ENCODE measurements at regions not wholly inside any gene's neighbourhood (a gene's known extent, or its start where the extent isn't known, plus 50 kb on each side); places are given as distances from the start of the nearest gene placed in this dataset.
"Not testable (repeated sequence)": the region's sequence is repeated elsewhere in the genome, so short reads cannot be mapped to it uniquely, and the experiment has no call there.

GRCh38 chr5:101284736-101285375 is 381.8 kb upstream of the ST8SIA4 start:
- 0% methylated on average over 1 of the region's 1 CpG for WGBS (ENCODE audit: insufficient coverage, low coverage, missing lambda C conversion rate)
- H3K36me3 ChIP-seq (ENCODE audit: control insufficient read depth, insufficient read depth, low read length) = no peaks in the 10 kb centered on the region
- H3K27ac ChIP-seq (ENCODE audit: extremely low read depth, low read depth, low read length) = no peak overlapping the region
- no peak for FAIRE-seq
- H3K4me1 ChIP-seq (replicated peaks in 1 of 2; ENCODE audit: control insufficient read depth in 2 of 2, insufficient read depth in 2 of 2, low read length in 2 of 2) = no peaks in the 10 kb centered on the region
- no peak for ATAC-seq
- ChIA-PET CTCF (ENCODE audit: low intra/inter-chr PET ratio) (no interaction called here), POLR2A (no interaction called here)
- no peak overlapping the region for H3K9ac ChIP-seq (ENCODE audit: insufficient read depth in 1 of 2, low read depth in 2 of 2, low read length in 2 of 2)
- intact Hi-C loops (cut with micrococcal nuclease) (no loop called here), in situ Hi-C loops (cut with MboI) (no loop called here)
- no peak for DNase-seq (ENCODE audit: extremely low read depth in 1 of 4, low spot score in 3 of 4)
- H3K27me3 ChIP-seq (ENCODE audit: control insufficient read depth in 2 of 2, insufficient read depth in 2 of 2, low read length in 2 of 2) = no peaks in the 10 kb centered on the region
- no peak for TF ChIP-seq MTF1 (CRISPR knock-in tag; IDR thresholded peaks at IDR 0.05; ENCODE audit: borderline replicate concordance)
- TF ChIP-seq ZNF146 (CRISPR knock-in tag; IDR thresholded peaks at IDR 0.05; ENCODE audit: unreplicated experiment) = no peak
- TF ChIP-seq RNF2 (IDR thresholded peaks at IDR 0.05) = no peak
- TF ChIP-seq TCF7 (IDR thresholded peaks at IDR 0.05; ENCODE audit: borderline replicate concordance) = no peak
- no peak for TF ChIP-seq NR2C2 (CRISPR knock-in tag; IDR thresholded peaks at IDR 0.05)
- no peak for TF ChIP-seq NR2C2 (tag; IDR thresholded peaks at IDR 0.05)
- no peak for TF ChIP-seq HDAC8 (tag; IDR thresholded peaks at IDR 0.05)
- no peak for TF ChIP-seq ZBTB2 (IDR thresholded peaks at IDR 0.05)
- TF ChIP-seq RNF219 (CRISPR knock-in tag; IDR thresholded peaks at IDR 0.05) = no peak
- no peak for TF ChIP-seq FUS (optimal IDR thresholded peaks at IDR 0.05; ENCODE audit: low read depth, low read length)
- no peak for TF ChIP-seq FOXJ2 (tag; IDR thresholded peaks at IDR 0.05)
- TF ChIP-seq SRSF9 (IDR thresholded peaks at IDR 0.05; ENCODE audit: borderline replicate concordance, low read depth, low read length) = no peak
- H3K4me3 ChIP-seq = no peak overlapping the region
- H2AFZ ChIP-seq (ENCODE audit: low read depth, low read length) = no peak overlapping the region
- H3K4me2 ChIP-seq (ENCODE audit: insufficient read depth, low read length) = no peak overlapping the region
- no peaks in the 10 kb centered on the region for H3K9me1 ChIP-seq (ENCODE audit: control insufficient read depth, insufficient read depth, low read length)
- H3K9me3 ChIP-seq (replicated peaks; ENCODE audit: control insufficient read depth, insufficient read depth, low read depth, low read length) = no peaks in the 10 kb centered on the region
- BruUV-seq (replicated peaks) = no TSS peak
- H3K79me2 ChIP-seq (ENCODE audit: control insufficient read depth, insufficient read depth, low read length) = no peaks in the 10 kb centered on the region
- no peaks in the 10 kb centered on the region for H4K20me1 ChIP-seq (replicated peaks; ENCODE audit: control insufficient read depth, insufficient read depth, low read length)

- BruUV-seq (replicated peaks); intact Hi-C loops (cut with micrococcal nuclease); H3K36me3 ChIP-seq (ENCODE audit: control insufficient read depth, insufficient read depth, low read length); DNase-seq (ENCODE audit: extremely low read depth in 1 of 4, low spot score in 3 of 4); H3K9me1 ChIP-seq (ENCODE audit: control insufficient read depth, insufficient read depth, low read length); H4K20me1 ChIP-seq (replicated peaks; ENCODE audit: control insufficient read depth, insufficient read depth, low read length); H3K27me3 ChIP-seq (ENCODE audit: control insufficient read depth in 2 of 2, insufficient read depth in 2 of 2, low read length in 2 of 2); H3K4me2 ChIP-seq (ENCODE audit: insufficient read depth, low read length); ATAC-seq; H3K9ac ChIP-seq (ENCODE audit: insufficient read depth in 1 of 2, low read depth in 2 of 2, low read length in 2 of 2); CTCF ChIA-PET (ENCODE audit: low intra/inter-chr PET ratio); H3K27ac ChIP-seq (ENCODE audit: extremely low read depth, low read depth, low read length); POLR2A ChIA-PET; H2AFZ ChIP-seq (ENCODE audit: low read depth, low read length); in situ Hi-C loops (cut with MboI); FAIRE-seq; H3K4me1 ChIP-seq (replicated peaks in 1 of 2; ENCODE audit: control insufficient read depth in 2 of 2, insufficient read depth in 2 of 2, low read length in 2 of 2); H3K9me3 ChIP-seq (replicated peaks; ENCODE audit: control insufficient read depth, insufficient read depth, low read depth, low read length); H3K4me3 ChIP-seq; H3K79me2 ChIP-seq (ENCODE audit: control insufficient read depth, insufficient read depth, low read length): not testable (repeated sequence)
- 2% methylated on average over 3 of the region's 3 CpGs for WGBS (ENCODE audit: insufficient coverage, low coverage, missing lambda C conversion rate)
These were observed 380.9 kb upstream of the ST8SIA4 start for GRCh38 chr5:101283938-101284337.

Data from K562 (cell line).